KOPT-K1 (cell line): ENCODE measurements at regions not wholly inside any gene's neighbourhood (a gene's known extent, or its start where the extent isn't known, plus 50 kb on each side); places are given as distances from the start of the nearest gene placed in this dataset.

ENCODE experiments used
- H3K27ac ChIP-seq: fragments of 200-600 bp; sonication (generic); 2 replicates; pipeline ENCODE4 v1.5.1; 2016; ENCODE audit warnings: antibody characterized with exemption, mild to moderate bottlenecking, low read depth, low read length; ENCODE audit not compliant: poor library complexity, severe bottlenecking
- H3K36me3 ChIP-seq: fragments of 200-600 bp; sonication (generic); 2 replicates; pipeline ENCODE4 v1.5.1; 2017; ENCODE audit warnings: antibody characterized with exemption, mild to moderate bottlenecking, low read length, moderate library complexity; ENCODE audit not compliant: insufficient read depth
- H3K9me3 ChIP-seq: fragments of 200-600 bp; sonication (generic); 2 replicates; pipeline ENCODE4 v1.5.1; 2017; ENCODE audit warnings: antibody characterized with exemption, low read length, mild to moderate bottlenecking; ENCODE audit not compliant: insufficient read depth, poor library complexity, severe bottlenecking

GRCh38 chr16:72666267-72666666 is 381.7 kb downstream of the ZFHX3 start:
- no peaks in the 10 kb centered on the region for H3K36me3 ChIP-seq
- peaks cover 5% of the 10 kb centered on the region for H3K9me3 ChIP-seq
- peak overlapping the region; percentile 86 for H3K27ac ChIP-seq

GRCh38 chr16:72665701-72666100 is 382.2 kb downstream of the ZFHX3 start:
- H3K9me3 ChIP-seq, result peaks cover 7% of the 10 kb centered on the region
- H3K36me3 ChIP-seq, result no peaks in the 10 kb centered on the region
- H3K27ac ChIP-seq, result peak overlapping the region; percentile 86

- H3K9me3 ChIP-seq, result peaks cover 7% of the 10 kb centered on the region
- H3K36me3 ChIP-seq, result no peaks in the 10 kb centered on the region
- H3K27ac ChIP-seq, result peak overlapping the region; percentile 86
Measured at GRCh38 chr16:72664509-72665408, 383.2 kb downstream of the ZFHX3 start.

GRCh38 chr16:72664056-72664508 is 383.8 kb downstream of the ZFHX3 start:
- Histone ChIP-seq H3K9me3 (peaks cover 7% of the 10 kb centered on the region), H3K36me3 (no peaks in the 10 kb centered on the region), H3K27ac (peak overlapping the region; percentile 86)

DNA sequence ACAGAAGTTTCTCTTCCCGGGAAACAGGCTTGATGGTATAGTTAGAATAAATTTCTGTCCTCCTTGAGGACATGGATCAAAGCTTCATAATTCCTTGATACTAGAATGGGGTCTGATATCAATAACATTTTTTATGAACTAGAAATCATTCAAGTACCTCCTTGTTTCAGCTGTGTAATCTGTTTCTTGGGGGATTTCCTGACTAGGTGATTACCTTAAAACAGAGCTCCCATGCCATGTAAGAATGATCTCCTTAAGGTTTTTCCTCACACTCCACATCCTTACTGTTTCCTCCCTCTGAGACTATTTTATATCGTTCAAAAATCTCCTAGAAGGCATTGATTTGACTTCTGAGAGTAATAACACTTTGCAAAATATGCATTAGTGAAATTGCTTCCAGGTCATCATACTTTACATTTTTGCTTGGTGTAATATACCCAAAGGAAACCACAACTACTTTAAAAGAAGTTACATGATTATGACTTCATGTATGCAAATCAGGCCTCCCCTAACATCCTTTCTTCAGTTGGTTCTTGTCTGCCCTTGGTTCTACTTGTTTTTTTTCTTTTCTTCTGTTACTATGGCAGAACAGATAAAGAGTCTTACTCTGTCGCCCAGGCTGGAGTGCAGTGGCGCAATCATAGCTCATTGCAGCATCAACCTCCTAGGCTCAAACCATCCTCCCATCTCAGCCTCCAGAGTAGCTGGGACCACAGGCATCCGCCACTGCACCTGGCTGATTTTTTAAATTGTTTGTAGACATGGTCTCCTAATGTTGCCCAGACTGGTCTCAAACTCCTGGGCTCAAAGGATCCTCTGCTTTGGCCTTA is 388.8 kb downstream of the ZFHX3 start:
- Histone ChIP-seq H3K9me3 (peaks cover 7% of the 10 kb centered on the region), H3K27ac (no peak overlapping the region), H3K36me3 (no peaks in the 10 kb centered on the region)

DNA sequence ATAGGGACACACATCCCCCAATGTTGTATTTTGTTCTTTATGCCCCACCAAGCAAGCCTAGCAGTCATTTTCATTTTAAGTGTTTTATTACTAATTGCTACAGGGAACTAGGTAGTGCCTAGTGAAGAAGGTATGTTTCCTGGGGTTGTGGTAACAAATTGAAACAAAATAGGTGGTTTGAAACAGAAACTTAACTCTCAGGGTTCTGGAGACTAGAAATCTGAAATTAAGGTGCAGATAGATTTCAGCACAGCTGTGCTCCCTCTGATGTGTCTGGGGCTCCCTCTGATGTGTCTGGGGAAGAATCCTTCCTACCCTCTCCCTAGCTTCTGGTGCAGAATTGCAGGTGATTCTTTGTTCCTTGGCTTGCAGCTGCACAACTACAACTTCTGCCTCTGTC is 390.1 kb downstream of the ZFHX3 start:
- H3K27ac ChIP-seq, result peak overlapping the region; percentile 27
- peaks cover 11% of the 10 kb centered on the region for H3K9me3 ChIP-seq
- H3K36me3 ChIP-seq, result no peaks in the 10 kb centered on the region

- no peaks in the 10 kb centered on the region for H3K36me3 ChIP-seq
- no peak overlapping the region for H3K27ac ChIP-seq
- peaks cover 16% of the 10 kb centered on the region for H3K9me3 ChIP-seq
Measured at GRCh38 chr16:72657164-72657563, 390.8 kb downstream of the ZFHX3 start.

DNA sequence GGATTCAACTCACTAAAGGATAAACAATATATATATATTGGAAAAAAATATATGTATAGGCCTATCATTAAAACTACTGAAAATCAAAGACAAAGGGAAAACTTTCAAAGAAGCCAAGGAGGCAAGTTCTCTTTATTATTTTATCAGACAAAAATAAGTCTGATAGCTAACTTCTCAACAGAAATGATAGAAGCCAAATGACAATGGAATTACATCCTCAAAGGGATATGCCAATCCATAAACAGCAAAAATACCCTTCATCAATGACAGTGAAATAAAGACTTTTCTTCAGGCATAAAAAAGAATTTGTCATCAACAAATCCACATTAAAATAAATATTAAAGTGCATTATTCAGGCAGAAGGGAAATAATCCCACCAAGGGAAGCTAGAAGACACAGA is 393.4 kb downstream of the ZFHX3 start:
- no peaks in the 10 kb centered on the region for H3K36me3 ChIP-seq
- H3K9me3 ChIP-seq, result peaks cover 12% of the 10 kb centered on the region

DNA sequence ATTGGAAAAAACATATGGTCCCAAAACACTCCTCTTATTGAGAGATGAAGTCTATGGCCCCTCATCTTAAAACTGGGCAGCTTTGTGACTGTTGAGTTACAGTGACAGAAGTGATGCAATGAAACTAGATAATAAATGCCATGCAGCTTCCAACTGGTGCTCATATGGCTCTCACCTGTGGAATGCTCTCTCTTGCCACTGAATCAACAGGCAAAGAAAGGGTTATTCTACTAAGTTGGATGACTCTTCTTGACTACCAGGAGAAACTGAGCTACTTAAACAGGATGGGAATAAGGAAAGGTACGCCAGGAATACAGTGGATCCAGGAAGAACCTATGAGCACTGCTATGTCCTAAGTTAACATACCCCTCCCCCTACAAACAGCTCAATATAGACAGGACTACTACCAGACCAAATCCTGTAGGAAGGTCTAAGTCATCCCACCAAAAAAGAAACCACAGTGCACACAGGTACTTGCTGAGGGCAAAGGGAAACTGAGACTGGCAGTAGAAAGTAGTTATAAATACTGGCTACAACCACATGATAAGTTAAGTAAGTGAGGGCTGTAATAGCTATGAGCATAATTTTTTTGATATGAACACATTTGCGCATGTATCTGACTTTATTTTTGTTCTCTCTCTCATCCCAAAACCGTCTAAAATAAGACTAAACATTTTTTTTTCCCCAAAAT is 398.5 kb downstream of the ZFHX3 start:
- Histone ChIP-seq H3K27ac (no peak overlapping the region), H3K9me3 (peaks cover 12% of the 10 kb centered on the region), H3K36me3 (no peaks in the 10 kb centered on the region)

More for the DNA sequence above, 393.4 kb downstream of the ZFHX3 start:
- no peak overlapping the region for H3K27ac ChIP-seq

- Histone ChIP-seq H3K36me3 (no peaks in the 10 kb centered on the region), H3K27ac (no peak overlapping the region), H3K9me3 (no peaks in the 10 kb centered on the region)
Measured at GRCh38 chr16:72646615-72647014, 401.3 kb downstream of the ZFHX3 start.

GRCh38 chr16:72645538-72645937 is 402.4 kb downstream of the ZFHX3 start:
- Histone ChIP-seq H3K9me3 (no peaks in the 10 kb centered on the region), H3K36me3 (no peaks in the 10 kb centered on the region), H3K27ac (no peak overlapping the region)

- H3K27ac ChIP-seq, result no peak overlapping the region
- no peaks in the 10 kb centered on the region for H3K9me3 ChIP-seq
- H3K36me3 ChIP-seq, result no peaks in the 10 kb centered on the region
Measured at GRCh38 chr16:72644911-72645310, 403.0 kb downstream of the ZFHX3 start.

DNA sequence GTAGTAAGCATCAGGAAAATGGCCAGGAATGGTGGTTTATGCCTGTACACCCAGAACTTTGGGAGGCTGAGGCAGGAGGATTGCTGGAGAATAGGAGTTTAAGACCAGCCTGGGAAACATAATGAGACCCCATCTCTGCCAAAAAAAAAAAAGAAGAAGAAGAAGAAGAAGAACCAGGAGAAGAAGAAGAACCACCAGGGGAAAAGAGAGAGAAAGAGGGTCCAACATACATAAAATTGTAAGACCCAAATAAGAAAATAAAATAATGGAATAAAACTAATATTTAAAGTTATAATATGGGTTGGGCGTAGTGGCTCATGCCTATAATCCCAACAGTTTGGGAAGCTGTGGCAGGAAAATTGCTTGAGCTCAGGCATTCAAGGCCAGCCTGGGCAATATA is 408.4 kb downstream of the ZFHX3 start:
- no peak overlapping the region for H3K27ac ChIP-seq
- peaks cover 11% of the 10 kb centered on the region for H3K9me3 ChIP-seq
- no peaks in the 10 kb centered on the region for H3K36me3 ChIP-seq

DNA sequence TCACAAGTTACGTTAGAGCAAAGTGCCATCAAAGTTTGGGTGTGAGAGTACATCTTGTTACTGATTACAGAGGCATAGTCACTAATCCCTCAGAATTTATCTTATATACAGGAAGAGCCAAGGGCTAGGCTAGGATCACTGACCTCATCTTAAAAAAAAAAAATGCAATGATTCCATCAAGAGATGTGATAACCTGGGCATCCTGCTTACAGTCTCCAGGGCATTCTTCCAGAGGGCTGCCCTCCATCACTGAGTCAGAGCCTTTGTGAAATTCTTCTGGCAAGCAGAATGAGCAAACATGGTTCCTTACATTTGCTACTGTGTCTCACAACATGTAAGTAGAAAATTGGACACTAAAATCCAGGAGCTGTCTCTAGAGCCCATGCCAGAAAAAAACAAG is 410.6 kb downstream of the ZFHX3 start:
- Histone ChIP-seq H3K36me3 (no peaks in the 10 kb centered on the region), H3K27ac (no peak overlapping the region), H3K9me3 (peaks cover 11% of the 10 kb centered on the region)

- no peak overlapping the region for H3K27ac ChIP-seq
Measured at GRCh38 chr16:72635694-72636093, 412.2 kb downstream of the ZFHX3 start.

More at GRCh38 chr16:72635694-72636093, 412.2 kb downstream of the ZFHX3 start:
- no peaks in the 10 kb centered on the region for H3K36me3 ChIP-seq
- peaks cover 11% of the 10 kb centered on the region for H3K9me3 ChIP-seq
